H1 (cell line): ENCODE measurements at regions not wholly inside any gene's neighbourhood (a gene's known extent, or its start where the extent isn't known, plus 50 kb on each side); places are given as distances from the start of the nearest gene placed in this dataset.

ENCODE experiments used
- BRCA1 ChIP-seq: IDR thresholded peaks from 2 replicates; pipeline ENCODE4 v1.6.1; 2012; ENCODE audit warnings: low read depth, low read length, improper control_type of control experiment

DNA sequence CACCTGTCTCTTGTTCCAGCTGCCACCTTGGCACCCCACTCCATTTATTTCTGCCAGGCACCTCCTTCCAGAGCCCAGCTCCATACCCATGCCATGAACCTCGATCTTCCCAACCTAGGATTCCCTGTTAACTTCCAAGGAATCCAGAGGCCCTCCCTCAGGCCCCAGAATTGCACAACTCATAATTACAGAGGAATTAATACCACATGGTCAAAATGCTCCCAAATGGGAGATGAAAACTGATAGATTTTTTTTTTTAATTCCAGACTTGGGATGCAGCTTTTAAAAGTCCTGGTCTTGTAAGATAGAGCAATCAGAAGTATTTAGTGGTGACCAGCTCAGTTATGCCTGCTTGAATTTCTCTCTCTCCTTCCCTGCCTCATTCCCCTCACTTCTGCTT is 96.2 kb upstream of the CCDC112 start (continued):
- no peak for TF ChIP-seq BRCA1
